Daoy (cell line): ENCODE measurements at regions not wholly inside any gene's neighbourhood (a gene's known extent, or its start where the extent isn't known, plus 50 kb on each side); places are given as distances from the start of the nearest gene placed in this dataset.
"Not testable (repeated sequence)": the region's sequence is repeated elsewhere in the genome, so short reads cannot be mapped to it uniquely, and the experiment has no call there.

ENCODE experiments used
- DNase-seq: peaks from one replicate; pipeline ENCODE4 v3.0.0-alpha.2; 2015; ENCODE audit warnings: low read depth

DNA sequence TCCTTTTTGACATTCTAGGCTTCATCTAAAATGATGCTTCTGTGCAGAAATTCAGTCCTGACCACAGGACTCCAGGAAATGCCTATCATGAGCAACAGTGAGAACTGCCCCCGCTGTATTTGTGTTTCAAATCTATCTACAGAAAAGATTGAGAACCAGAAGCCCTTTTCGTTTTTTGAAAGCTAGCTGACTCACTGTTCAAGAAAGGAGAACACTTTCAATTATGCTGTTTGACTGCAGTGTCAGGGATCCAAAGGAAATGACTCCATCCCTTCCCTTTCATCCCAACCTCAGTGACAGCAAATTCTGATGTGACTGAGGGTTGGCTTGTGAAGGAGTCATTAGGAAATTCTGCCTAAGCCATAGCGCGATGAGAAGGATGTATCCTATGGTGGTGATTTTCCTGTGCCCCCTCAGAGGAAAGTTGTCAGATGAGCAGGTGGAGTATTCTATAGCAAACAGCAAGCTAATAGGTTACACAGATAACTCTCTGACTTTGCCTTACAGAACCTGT is 622.3 kb downstream of the TMEM114 start:
- peak; percentile 37 for DNase-seq

DNA sequence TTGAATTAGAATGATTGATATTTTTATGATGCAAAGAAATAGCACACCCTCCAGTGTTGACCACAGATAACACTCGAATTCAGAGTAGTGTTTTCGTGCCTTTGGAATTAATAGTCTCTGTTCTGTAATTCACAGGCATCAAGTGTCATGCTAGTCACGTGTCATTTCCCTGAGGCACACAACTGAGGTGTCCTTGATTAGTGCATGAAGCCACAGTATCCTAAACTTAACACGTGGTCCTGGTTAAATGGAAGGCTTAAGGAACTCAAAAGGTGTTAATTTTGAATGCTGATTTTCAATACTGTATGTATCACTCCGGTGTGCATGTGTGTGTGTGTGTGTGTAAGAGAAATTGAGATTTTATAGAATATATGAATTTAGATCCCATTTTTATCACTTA is 625.6 kb downstream of the TMEM114 start:
- no peak for DNase-seq

DNA sequence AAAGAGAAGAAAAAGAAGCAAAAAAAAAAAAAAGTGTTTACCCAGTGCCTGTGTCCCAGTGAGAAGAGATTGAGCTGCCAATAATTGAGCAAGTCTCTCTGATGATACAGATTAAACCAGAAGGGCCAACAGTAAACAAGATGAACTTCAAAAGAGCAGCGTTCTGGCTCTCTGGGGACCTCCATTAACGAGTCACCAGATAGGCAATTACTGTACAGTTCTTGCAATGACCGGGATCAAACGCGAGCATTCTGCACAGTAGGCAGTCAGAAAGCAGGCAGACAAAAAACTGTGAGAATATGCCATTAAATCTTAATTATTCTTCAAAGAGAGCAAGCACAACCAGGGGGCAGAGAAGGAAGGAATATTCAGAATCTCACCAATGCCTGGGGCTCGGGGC is 626.1 kb downstream of the TMEM114 start:
- no peak for DNase-seq

DNA sequence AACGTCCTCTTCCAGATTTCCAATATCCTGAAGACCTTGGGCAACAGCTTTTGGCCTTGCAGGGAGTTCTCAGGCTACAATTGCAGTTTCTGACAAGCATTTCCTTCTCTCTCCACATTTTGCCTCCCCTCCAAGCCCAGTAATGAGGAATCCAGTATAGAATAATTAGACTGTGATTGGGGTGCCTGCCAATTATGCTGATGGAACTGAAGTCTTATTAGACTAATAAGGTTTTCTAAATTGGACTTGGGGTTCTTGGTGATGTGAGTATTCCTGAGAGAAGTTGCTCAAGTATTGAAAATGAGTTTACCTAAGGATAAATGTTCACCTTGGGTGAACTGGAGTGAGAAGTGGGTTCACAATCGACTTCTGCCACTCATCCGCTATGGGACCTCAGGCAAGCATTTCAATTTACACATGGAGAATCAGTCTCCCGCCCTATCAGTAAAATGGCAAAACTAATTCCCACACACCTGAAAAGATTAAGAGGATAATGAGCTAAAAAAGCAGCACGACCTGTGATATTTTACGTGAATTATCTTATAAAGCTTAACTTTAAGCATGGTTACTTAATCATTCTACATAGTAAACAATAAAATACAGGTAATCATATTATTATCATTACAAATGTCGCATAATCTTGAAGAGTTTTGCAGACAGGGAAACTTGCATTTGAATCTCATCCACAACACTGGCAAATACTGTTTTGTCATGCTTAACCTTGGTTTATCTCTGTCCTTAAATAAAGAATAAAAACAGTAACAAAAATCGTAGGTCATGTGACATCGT is 628.0 kb downstream of the TMEM114 start:
- no peak for DNase-seq

DNA sequence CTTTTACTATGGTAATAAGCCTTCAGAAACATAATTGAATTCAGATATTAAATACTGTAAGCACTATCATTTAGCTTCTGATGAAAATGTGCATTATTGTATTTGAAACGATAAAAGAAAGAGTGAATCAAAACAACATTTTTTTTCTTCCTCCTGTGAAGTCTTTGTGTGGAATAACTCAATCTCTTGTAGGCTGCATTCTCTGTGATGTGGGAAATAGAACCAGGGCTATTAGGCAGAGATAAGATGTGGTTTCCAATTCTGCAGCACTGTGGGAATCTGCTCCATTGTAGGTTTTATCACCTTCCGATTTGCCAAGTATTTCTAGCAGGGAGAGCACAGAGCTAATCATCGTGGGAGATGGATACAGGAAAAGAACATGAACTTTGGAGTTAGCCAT is 624.5 kb downstream of the RBFOX1 start:
- no peak for DNase-seq

DNA sequence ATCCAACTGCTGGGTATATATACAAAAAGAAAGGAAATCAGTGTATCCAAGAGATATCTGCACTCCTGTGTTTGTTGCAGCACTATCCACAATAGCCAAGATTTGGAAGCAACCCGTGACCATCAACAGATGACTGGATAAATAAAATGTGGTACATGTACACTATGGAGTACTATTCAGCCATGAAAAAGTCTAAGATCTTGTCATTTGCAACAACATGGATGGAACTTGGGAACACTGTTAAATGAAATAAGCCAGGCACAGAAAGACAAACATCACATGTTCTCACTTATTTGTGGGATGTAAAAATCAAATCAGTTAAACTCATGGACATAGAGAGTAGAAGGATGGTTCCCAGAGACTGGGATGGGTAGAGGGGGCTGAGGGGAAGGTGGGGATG is 620.7 kb downstream of the RBFOX1 start:
- DNase-seq, result no peak

DNA sequence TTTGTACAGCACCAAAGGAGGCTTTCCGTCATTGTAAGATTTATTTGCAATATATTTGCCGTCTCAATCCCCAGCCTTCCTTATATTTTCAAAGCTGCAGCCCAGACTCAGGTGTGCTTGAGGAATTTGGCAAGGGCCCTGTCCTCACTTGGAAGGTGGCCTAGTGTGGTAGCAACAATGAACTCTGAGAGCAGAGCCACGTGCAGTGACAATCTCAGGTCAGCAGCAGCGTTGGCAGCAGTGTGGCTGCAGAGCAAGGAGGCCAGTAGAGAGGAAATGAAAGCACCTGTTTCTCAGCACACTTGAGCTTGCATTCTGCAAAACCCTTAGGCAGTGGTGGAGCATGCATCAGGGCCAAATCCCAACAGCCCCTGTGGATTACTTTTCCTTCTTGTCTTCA is 613.5 kb downstream of the RBFOX1 start:
- no peak for DNase-seq

DNA sequence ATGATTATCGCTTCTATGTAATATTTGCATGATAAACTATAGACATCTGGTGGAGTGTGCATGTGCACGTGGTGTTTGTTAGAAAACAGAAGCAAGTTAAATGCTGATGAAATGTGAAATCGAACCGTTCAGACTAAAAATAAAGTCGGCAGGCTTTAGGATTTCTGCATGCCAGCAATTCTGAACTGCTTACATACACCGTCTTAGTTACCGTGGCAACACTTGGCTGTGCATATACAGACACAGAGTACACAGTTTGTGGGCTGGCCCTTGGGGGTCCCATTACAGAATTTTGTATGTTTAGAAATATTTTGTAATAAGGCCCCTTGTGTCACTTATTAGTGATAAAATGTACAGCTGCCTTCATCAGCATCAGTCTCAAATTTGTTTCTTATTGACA is 605.5 kb downstream of the RBFOX1 start:
- DNase-seq, result no peak

DNA sequence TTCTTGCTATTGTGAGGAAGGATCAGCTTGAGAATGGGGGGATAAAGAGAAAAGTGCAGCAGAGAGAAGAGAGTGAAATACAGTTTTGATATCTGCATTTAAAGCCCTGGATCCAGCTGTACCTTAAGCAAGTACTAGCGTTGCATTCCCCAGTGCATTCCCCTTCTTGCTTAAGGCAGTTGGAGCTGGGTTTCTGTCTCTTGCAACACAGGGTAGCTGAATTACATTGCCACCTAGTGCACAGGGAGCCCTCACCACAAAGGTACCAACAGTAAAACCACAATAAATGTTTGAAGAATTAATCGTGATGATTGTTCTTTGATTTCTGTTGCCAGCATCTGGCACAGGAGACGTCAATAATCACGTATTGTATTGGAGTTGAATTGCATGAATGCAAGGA is 588.7 kb downstream of the RBFOX1 start:
- DNase-seq, result no peak

DNA sequence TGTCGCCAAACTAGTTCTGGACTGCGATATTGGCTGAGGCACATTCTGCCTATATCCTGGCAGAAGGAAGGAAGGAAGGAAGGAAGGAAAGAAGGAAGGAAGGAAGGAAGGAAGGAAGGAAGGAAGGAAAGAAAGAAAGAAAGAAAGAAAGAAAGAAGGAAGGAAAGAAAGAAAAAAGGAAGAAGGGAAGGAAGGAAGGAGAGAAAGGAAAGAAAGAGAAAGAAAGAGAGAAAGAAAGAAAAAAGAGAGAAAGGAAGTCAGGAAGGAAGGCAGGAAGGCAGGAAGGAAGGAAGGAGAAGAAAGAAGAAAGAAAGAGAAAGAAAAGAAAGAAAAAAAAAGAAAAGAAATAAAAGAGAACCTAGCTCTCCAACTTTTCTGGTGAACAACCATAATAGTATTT is 587.1 kb downstream of the RBFOX1 start:
- DNase-seq, result no peak

DNA sequence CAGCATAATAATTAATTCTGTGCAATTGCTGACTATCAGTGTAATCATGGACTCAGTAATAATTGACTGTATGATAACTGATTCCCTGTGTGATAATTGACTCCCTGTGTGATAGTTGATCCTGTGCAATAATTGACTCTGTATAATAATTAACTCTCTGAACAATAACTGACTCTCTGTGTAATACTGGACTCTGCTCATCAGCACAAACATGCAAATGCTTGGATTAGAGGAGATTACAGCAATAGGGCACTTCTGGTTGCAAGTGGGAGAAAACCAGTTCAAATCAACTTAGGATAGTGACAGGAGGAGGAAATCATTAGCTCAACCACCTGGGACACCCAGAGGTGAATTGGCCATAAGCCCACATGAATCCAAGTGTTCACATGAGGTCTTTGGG is 582.1 kb downstream of the RBFOX1 start:
- DNase-seq, result no peak

DNA sequence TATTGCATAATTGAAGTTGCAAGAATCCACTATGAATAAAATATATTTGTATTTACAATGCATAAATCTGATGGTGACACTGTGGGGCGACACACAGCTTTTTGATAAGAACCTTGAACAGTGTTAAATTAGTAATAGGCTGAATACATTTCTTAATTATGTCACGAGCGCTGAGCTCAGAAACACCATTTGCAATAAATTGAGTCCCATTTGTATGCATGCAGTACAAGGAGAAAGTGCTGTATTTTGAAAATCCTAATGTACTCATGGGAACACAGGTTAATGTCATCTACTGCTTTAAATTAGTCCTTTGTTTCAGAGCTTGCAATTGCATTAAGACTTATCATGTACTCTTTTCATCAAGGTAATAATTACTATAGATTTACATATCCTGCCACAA is 579.5 kb downstream of the RBFOX1 start:
- no peak for DNase-seq

DNA sequence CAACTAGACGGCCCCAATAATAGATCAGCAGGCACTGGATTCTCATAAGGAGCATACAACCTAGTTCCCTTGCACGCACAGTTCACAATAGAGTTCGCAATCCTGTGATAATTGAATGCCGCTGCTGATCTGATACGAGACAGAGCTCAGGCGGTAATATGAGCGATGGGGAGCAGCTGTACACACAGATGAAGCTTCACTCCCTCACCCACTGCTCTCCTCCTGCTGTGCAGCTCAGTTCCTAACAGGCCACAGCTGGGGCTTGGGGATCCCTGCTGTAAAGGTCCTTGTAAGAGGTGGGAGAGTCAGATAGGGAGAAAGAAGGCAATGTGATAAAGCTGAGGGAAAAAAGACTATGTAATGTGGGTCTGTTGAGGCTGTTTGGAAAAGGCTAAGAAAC is 577.5 kb downstream of the RBFOX1 start:
- no peak for DNase-seq

DNA sequence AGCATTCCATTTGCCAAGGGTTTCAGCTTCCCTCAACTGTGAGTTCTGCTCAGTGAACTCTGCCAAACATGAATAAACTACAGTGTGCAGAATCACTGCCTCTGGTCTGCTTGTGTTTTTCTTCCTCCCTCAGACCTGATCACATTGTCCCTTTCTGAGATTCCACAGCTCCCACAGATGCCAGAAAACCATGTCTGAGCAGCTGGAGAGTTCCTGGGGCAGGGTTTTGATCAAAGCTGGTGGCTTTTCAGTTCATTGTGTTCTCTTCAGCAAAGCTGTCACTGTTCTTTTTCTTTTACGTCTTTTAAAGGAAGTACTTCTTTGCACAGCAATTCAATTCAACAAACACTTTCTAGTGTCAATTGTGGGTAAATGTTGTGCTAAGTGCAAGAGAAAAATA is 555.8 kb downstream of the RBFOX1 start:
- DNase-seq, result no peak

DNA sequence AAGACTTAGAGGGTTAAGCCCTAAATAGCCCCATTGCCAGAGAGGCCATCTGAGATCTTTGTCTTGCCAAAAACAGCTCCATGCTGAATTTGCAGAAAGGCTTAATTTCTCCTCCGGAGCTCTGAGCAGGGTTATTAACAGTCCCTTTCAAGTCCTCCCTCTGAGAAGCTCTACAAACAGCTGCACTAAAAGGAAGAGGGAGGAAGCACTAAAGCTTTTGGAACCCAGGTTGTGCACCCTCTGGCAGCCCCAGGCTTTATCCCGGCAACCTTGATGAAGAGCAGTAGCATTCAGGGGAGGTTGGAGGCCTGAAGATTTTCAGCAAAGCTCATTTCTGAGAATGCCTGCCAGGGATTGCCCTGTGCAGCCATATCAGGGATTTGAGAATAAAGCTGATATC is 554.7 kb downstream of the RBFOX1 start:
- DNase-seq, result no peak

DNA sequence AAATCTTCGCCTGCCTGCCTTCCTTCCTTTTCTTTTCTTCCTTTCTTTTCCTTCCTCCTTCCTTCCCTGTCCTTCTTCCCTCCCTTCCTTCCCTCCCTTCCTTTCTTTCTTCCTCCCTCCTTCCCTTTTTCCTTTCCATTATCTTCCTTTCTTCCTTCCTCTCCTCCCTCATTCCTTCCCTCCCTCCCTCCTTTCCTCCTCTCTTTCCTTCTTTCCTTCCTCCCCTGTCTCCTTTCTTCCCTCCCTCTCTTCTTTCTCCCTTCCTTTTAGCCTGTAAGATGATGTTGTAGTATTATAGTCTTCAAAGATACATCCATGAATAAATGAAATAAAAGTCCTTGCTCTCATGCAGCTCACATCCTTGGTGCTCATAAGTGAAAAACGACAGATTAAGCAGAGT is 539.3 kb downstream of the RBFOX1 start:
- no peak for DNase-seq

DNA sequence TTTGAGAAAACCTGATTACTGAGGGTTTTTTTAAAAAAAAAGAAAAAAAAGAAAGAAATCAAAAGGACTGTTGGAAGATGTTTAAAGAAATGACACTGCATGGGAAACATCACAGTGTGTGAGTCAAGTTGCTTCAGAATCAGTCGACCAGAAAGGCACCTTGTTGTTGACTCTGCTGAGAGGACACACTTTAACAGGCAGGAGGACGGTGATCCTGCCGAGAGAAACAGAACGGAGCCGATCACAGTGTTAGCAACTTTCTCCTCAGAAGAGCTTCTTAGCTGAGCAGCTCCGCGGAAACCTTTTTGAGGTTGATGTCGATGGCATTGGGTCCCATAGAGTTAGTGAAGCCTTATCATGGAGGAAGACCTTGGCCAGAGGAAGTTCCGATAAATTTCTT is 538.7 kb downstream of the RBFOX1 start:
- DNase-seq, result no peak

DNA sequence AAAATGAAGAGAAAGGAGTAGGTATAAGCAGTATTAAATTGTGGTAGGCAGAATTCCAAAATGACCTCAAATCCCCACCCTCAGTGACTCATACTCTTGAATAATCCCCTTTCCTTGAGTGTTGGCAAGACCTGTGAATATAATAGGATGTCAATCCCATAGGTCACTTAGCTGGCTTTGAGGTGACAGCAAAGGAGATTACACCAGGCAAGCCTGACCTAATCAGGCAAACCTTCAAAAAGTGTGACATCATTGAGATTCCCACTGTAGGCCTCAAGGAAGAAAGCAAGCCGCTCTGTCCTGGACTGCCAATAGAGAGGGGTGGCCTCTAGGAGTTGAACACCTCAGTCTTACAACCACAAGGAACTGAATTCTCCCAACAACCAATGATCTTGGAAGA is 535.2 kb downstream of the RBFOX1 start:
- DNase-seq, result peak; percentile 9

DNA sequence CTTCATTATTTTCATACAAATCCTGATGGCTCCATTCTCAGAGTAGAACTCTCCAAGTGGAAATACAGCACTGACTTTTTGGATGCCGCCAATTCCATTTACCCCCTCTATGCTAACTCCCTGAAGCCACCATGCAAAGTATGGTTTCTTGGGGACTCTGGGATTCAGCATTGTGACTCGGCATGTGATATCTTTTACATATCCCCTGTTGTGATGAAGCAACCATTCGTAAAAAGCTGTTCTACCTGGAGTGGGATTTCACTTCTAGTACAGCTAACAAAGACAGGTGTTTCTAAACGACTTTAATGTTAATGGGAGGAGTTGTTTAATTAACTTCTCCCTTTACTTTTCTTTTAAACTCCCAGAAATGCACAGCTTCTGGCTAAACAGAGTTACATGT is 533.5 kb downstream of the RBFOX1 start:
- no peak for DNase-seq

DNA sequence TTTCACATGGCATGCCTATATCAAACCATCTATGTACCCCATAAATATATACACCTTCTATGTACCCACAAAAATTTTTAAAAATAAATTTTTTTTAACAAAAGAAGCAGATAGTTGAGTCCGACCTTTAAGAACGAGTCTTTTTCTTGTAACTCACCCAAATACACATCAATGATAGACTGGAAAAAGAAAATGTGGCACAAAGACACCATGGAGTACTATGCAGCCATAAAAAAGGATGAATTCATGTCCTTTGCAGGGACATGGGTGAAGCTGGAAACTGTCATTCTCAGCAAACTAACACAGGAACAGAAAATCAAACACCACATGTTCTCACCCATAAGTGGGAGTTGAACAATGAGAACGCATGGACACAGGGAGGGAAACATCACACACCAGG is 532.7 kb downstream of the RBFOX1 start:
- DNase-seq, result not testable (repeated sequence)

DNA sequence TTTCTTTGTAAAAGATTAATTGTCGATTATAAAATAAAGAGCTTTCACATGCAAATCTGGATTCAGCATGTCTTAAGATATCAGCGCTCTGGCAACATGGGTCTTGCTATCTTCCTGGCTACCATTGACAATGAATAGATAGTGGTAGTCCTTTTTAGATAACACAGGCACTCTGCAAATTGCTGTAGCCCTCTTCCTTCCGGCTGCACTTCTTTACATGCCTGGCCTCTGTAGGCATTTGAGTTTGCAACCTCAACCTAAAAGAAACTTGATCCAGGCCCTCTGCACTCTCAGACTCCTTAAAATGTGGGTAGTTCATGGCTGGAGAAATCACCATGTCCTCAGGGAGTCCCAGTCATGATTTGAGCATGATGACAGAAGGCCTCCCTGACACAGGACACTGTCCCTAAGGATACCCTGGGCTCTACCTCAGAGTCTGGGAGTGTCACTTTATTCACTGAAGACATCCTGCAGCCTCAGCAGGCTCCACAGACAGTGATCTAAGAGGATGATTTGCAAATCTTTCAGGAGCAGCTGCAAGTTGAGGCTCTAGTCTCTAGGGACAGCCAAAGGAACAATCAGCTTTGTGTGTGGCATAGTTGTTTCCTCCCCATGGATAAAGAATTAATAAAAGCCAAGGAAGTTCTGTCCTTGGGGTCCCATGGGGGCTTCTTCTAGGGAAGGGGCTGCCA is 529.4 kb downstream of the RBFOX1 start:
- no peak for DNase-seq

DNA sequence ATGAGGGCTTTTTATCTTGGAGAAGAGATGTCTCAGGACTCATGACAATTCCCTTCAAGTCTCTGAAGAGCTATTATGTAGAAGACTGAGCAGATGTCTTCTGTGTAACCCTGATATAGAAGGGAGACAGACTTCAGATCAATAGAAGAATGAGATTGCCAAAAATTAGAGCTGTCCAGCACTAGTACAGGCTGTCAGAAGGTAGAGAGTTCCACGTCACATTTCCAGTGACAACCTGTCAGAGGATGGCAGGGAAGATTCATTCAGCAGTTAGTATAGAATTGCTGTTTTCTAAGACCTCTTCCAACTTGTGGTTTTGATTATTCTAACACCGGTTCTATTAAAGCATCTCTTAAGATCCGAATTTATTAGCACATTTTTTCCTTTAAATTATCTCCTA is 520.6 kb downstream of the RBFOX1 start:
- DNase-seq, result no peak

DNA sequence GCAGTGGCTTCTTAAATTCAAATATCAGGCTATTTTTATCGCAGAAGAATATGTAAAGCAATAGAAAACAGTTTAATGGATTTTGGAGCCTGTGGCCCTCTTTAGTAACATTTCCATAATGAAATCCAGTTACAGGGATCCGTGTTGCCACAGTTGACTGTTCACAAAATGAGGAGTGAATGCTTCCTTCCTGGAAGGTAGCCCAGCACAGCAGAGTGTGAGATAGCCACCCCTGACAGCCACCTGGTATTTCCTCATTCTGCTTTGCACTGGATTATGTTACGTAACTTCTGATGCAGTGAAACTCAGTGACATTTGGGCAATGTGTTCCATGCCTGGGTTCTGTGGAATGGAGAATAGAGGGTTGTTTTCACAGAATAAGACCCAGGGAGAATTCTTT is 517.2 kb downstream of the RBFOX1 start:
- no peak for DNase-seq

DNA sequence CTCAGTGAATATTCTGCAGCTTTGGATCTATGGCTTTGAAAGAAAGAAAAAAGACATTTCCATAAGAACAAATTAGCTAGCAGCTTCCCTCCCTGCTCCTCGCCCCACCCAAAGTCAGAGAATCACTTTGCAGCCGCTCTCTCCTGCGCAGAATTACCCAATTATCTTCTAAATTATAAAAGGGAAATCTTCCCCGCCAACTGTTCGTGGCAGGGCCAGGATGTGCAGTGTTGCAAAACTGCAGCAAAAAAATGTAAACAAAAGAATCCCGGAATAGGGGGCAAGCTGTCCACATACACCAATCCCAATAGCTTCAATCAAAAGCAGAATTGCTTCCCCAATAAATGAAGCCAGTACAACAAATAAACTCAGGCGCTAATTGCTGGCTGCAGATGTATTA is 510.6 kb downstream of the RBFOX1 start:
- DNase-seq, result no peak
